ENCODE measurements at regions not wholly inside any gene's neighbourhood (a gene's known extent, or its start where the extent isn't known, plus 50 kb on each side); places are given as distances from the start of the nearest gene placed in this dataset.

GRCh38 chr13:97896446-97896845 lies 57.0 kb upstream of the IPO5 start:
- no peak overlapping the region for H3K4me3 ChIP-seq (ENCODE audit: low read depth, low read length)
- no peak for TF ChIP-seq CTCF (IDR thresholded peaks at IDR 0.05; ENCODE audit: low read depth, low read length)
- DNase-seq (ENCODE audit: low read depth, low spot score) = no peak
- in situ Hi-C loops (cut with HindIII; ENCODE audit: low sequenced_read_pairs) = no loop called here

DNA sequence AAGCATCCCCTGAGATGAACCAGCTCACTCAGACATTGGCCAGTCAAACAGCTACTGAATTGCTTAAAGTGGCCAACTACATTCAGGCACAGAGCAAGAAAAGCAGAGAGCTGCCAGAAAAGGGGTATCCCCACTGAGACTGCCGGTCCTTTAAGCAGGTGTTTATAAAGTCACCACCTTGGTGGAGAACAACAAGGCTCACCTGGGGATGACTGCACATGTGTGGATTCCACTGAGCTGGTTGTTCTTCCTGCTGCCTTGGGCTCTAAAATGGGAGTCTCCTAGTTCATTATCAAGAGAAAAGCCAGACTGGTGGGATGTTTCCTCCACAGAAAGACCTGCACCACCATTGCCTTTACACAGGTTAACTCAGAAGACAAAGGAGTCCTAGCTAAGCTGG lies 51.8 kb upstream of the IPO5 start:
- in situ Hi-C loops (cut with HindIII; ENCODE audit: low sequenced_read_pairs) = no loop called here
- H3K4me3 ChIP-seq (ENCODE audit: low read depth, low read length) = no peak overlapping the region
- no peak for TF ChIP-seq CTCF (IDR thresholded peaks at IDR 0.05; ENCODE audit: low read depth, low read length)
- DNase-seq (ENCODE audit: low read depth, low spot score) = no peak

Data from astrocyte of the spinal cord (primary cell).